ENCODE measurements at regions not wholly inside any gene's neighbourhood (a gene's known extent, or its start where the extent isn't known, plus 50 kb on each side); places are given as distances from the start of the nearest gene placed in this dataset.

GRCh38 chrX:82912382-82912781 lies 595.7 kb upstream of the POU3F4 start:
- Histone ChIP-seq H3K27me3 (no peaks in the 10 kb centered on the region), H3K4me3 (no peak overlapping the region), H3K4me1 (no peaks in the 10 kb centered on the region), H3K36me3 (no peaks in the 10 kb centered on the region), H3K27ac (no peak overlapping the region), H3K9me3 (no peaks in the 10 kb centered on the region)
- no peak for ATAC-seq
- TF ChIP-seq CTCF (IDR thresholded peaks at IDR 0.05) = no peak
- intact Hi-C loops (cut with DNase I) = no loop called here
- no peak for DNase-seq

GRCh38 chrX:82934980-82935379 lies 573.1 kb upstream of the POU3F4 start:
- Histone ChIP-seq H3K4me3 (no peak overlapping the region), H3K4me1 (no peaks in the 10 kb centered on the region), H3K9me3 (no peaks in the 10 kb centered on the region), H3K36me3 (no peaks in the 10 kb centered on the region), H3K27me3 (no peaks in the 10 kb centered on the region), H3K27ac (no peak overlapping the region)
- no peak for ATAC-seq
- intact Hi-C loops (cut with DNase I) = no loop called here
- no peak for TF ChIP-seq CTCF (IDR thresholded peaks at IDR 0.05)
- DNase-seq = no peak

- H3K4me1 ChIP-seq = no peaks in the 10 kb centered on the region
- H3K27ac ChIP-seq = no peak overlapping the region
- DNase-seq (no peak), ATAC-seq (no peak)
- intact Hi-C loops (cut with DNase I) = no loop called here
- no peak overlapping the region for H3K4me3 ChIP-seq
- no peaks in the 10 kb centered on the region for H3K36me3 ChIP-seq
- no peaks in the 10 kb centered on the region for H3K9me3 ChIP-seq
- no peak for TF ChIP-seq CTCF (IDR thresholded peaks at IDR 0.05)
- no peaks in the 10 kb centered on the region for H3K27me3 ChIP-seq
Observed at GRCh38 chrX:82945332-82945731, 562.8 kb upstream of the POU3F4 start.

- H3K27me3 ChIP-seq = no peaks in the 10 kb centered on the region
- DNase-seq (no peak), ATAC-seq (no peak)
- H3K4me3 ChIP-seq = no peak overlapping the region
- no peaks in the 10 kb centered on the region for H3K4me1 ChIP-seq
- intact Hi-C loops (cut with DNase I) = no loop called here
- H3K27ac ChIP-seq = no peak overlapping the region
- TF ChIP-seq CTCF (IDR thresholded peaks at IDR 0.05) = no peak
- no peaks in the 10 kb centered on the region for H3K9me3 ChIP-seq
- no peaks in the 10 kb centered on the region for H3K36me3 ChIP-seq
Observed at GRCh38 chrX:82961129-82961528, 547.0 kb upstream of the POU3F4 start.

- intact Hi-C loops (cut with DNase I) = no loop called here
- no peak for TF ChIP-seq CTCF (IDR thresholded peaks at IDR 0.05)
- peak; percentile 59 for ATAC-seq
Observed at GRCh38 chrX:82973646-82974045, 534.4 kb upstream of the POU3F4 start.

GRCh38 chrX:82998163-82998562 lies 509.9 kb upstream of the POU3F4 start:
- Histone ChIP-seq H3K9me3 (no peaks in the 10 kb centered on the region), H3K4me1 (no peaks in the 10 kb centered on the region), H3K27me3 (no peaks in the 10 kb centered on the region), H3K4me3 (no peak overlapping the region), H3K36me3 (no peaks in the 10 kb centered on the region), H3K27ac (no peak overlapping the region)
- intact Hi-C loops (cut with DNase I) = no loop called here
- ATAC-seq (no peak), DNase-seq (no peak)
- TF ChIP-seq CTCF (IDR thresholded peaks at IDR 0.05) = no peak

More at GRCh38 chrX:82973646-82974045, 534.4 kb upstream of the POU3F4 start:
- Histone ChIP-seq H3K27me3 (no peaks in the 10 kb centered on the region), H3K4me1 (no peaks in the 10 kb centered on the region), H3K9me3 (no peaks in the 10 kb centered on the region), H3K27ac (no peak overlapping the region), H3K36me3 (no peaks in the 10 kb centered on the region), H3K4me3 (no peak overlapping the region)
- DNase-seq = no peak

All from upper lobe of right lung (tissue), 1 donor.